Calu3 (cell line): ENCODE measurements at regions not wholly inside any gene's neighbourhood (a gene's known extent, or its start where the extent isn't known, plus 50 kb on each side); places are given as distances from the start of the nearest gene placed in this dataset.

ENCODE experiments used
- BruUV-seq: library from RNA; stranded (reverse); fragments of 400-500 nt; replicated peaks from 2 replicates; lab custom pipeline; 2021; lab: Mats Ljungman, UMichigan
- CTCF ChIA-PET: fragments of 300-600 bp; sonication (Branson Sonifier 250); formaldehyde crosslinking; loops from one replicate; lab custom pipeline; 2022; ENCODE audit warnings: antibody characterized with exemption; lab: Charles Lee
- DNase-seq: peaks from one replicate; pipeline ENCODE4 v3.0.0; 2022
- H3K27ac Mint-ChIP-seq: one replicate; pipeline ENCODE4 v1.8.0; 2022; ENCODE audit warnings: mixed read lengths; ENCODE audit not compliant: unreplicated experiment
- H3K27me3 Mint-ChIP-seq: one replicate; pipeline ENCODE4 v1.8.0; 2022; ENCODE audit warnings: mixed read lengths; ENCODE audit not compliant: unreplicated experiment
- H3K36me3 Mint-ChIP-seq: one replicate; pipeline ENCODE4 v1.8.0; 2022; ENCODE audit warnings: mild to moderate bottlenecking, moderate library complexity, mixed read lengths; ENCODE audit not compliant: insufficient read depth, unreplicated experiment
- H3K4me1 Mint-ChIP-seq: one replicate; pipeline ENCODE4 v1.8.0; 2022; ENCODE audit warnings: mild to moderate bottlenecking, low read depth, mixed read lengths; ENCODE audit not compliant: unreplicated experiment
- H3K4me3 Mint-ChIP-seq: one replicate; pipeline ENCODE4 v1.8.0; 2022; ENCODE audit warnings: mild to moderate bottlenecking, low read depth, moderate library complexity, mixed read lengths; ENCODE audit not compliant: unreplicated experiment
- H3K9me3 Mint-ChIP-seq: one replicate; pipeline ENCODE4 v1.8.0; 2022; ENCODE audit warnings: low read depth, mixed read lengths; ENCODE audit not compliant: unreplicated experiment
- intact Hi-C: fragments of 100-400 bp; cut with micrococcal nuclease; formaldehyde crosslinking; loops from one replicate; pipeline ENCODE4 v1.10.0; 2022; ENCODE audit not compliant: unreplicated experiment
- TF ChIP-seq, protein P1 (sequence below): fragments of 200-600 bp; IDR thresholded peaks from one replicate; pipeline ENCODE4 v1.8.0; 2022; ENCODE audit warnings: antibody characterized with exemption; ENCODE audit not compliant: unreplicated experiment

DNA sequence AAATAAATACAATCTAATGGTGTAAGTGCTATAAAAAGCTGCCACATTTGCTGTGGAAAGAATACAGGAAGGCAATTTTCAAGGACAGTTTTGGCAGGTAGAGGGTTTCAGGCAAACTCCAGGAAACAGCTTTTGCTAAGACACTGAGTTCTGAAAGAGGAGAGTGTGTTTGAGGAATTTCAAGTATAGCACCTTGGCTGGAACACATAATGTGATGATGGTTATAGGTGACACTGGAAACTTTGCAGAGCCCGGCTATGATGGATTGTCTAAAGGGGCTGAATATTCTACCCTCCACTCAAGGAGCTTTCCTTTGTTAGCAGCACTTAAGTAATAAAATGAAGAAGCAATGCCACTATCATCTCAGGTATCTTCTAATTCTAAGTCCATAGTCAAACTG, 209.4 kb upstream of the TGFBR2 start:
- TF ChIP-seq, protein P1, sequence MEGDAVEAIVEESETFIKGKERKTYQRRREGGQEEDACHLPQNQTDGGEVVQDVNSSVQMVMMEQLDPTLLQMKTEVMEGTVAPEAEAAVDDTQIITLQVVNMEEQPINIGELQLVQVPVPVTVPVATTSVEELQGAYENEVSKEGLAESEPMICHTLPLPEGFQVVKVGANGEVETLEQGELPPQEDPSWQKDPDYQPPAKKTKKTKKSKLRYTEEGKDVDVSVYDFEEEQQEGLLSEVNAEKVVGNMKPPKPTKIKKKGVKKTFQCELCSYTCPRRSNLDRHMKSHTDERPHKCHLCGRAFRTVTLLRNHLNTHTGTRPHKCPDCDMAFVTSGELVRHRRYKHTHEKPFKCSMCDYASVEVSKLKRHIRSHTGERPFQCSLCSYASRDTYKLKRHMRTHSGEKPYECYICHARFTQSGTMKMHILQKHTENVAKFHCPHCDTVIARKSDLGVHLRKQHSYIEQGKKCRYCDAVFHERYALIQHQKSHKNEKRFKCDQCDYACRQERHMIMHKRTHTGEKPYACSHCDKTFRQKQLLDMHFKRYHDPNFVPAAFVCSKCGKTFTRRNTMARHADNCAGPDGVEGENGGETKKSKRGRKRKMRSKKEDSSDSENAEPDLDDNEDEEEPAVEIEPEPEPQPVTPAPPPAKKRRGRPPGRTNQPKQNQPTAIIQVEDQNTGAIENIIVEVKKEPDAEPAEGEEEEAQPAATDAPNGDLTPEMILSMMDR: no peak
- Mint-ChIP-seq H3K27ac (no peak overlapping the region), H3K4me3 (no peak overlapping the region), H3K36me3 (no peaks in the 10 kb centered on the region), H3K9me3 (peaks cover 4% of the 10 kb centered on the region), H3K4me1 (peaks cover 8% of the 10 kb centered on the region), H3K27me3 (no peaks in the 10 kb centered on the region)
- DNase-seq: no peak
- no TSS peak for BruUV-seq
- CTCF ChIA-PET: no interaction called here
- intact Hi-C loops: no loop called here

DNA sequence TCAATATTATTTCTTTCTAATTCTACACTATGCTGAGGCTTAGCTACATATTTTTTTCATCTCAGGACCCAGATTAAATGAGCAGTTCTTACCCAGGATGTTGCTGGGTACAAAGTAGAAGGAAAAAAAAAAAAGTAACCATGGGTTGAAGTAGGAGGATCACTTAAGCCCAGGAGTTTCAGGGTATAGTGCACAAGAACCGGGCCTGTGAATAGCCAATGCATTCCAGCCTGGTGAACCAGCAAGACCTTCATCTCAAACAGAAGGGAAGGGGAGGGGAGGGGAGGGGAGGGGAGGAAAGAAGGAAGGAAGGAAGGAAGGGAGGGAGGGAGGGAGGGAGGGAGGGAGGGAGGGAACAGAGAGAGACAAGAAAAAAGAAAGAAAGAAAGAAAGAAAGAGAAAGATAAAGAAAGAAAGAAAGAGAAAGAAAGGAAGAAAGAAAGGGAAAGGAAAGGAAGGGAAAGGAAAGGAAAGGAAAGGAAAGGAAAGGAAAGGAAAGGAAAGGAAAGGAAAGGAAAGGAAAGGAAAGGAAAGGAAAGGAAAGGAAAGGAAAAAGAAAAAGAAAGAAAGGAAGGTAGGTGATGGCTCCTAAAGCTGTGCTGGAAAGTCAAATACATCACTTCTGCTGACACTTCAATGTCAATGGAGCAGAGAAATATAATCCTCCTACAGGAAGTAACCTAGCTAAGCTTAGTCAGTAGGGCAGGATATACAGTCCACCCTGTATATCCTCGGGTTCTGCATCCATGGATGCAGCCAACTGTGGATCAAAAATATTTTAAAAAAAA, 206.8 kb upstream of the TGFBR2 start:
- no peaks in the 10 kb centered on the region for H3K9me3 Mint-ChIP-seq
- H3K27ac Mint-ChIP-seq: no peak overlapping the region
- BruUV-seq: no TSS peak

DNA sequence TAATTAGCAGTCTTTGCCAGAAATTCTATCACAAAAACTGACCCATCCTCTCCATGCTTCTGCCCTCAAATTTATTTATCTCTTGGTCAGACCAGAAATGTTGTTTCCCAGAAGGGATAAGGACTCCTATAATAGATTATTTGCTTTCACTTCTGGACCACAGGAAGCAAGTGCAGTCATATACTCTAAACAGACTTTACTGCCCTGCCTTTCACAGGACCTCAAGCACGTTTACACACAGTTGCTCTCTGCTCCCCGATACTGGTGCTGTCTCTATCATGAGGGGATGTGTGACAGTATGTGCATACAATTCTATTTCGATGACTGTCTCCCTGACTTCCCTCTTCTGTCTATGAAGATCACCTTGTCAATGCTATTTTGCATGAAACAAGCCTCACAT, 205.5 kb upstream of the TGFBR2 start:
- TF ChIP-seq, protein P1: no peak
- H3K27me3 Mint-ChIP-seq: no peaks in the 10 kb centered on the region
- H3K27ac Mint-ChIP-seq: no peak overlapping the region
- H3K36me3 Mint-ChIP-seq: no peaks in the 10 kb centered on the region
- H3K4me3 Mint-ChIP-seq: no peak overlapping the region
- CTCF ChIA-PET: no interaction called here
- intact Hi-C loops: no loop called here
- BruUV-seq: no TSS peak
- peaks cover 8% of the 10 kb centered on the region for H3K4me1 Mint-ChIP-seq
- H3K9me3 Mint-ChIP-seq: no peaks in the 10 kb centered on the region
- no peak for DNase-seq

More for the DNA sequence above, 206.8 kb upstream of the TGFBR2 start:
- DNase-seq: no peak
- Mint-ChIP-seq H3K27me3 (no peaks in the 10 kb centered on the region), H3K4me3 (no peak overlapping the region), H3K36me3 (no peaks in the 10 kb centered on the region), H3K4me1 (peaks cover 8% of the 10 kb centered on the region)
- intact Hi-C loops: no loop called here
- TF ChIP-seq, protein P1: no peak
- CTCF ChIA-PET: no interaction called here

DNA sequence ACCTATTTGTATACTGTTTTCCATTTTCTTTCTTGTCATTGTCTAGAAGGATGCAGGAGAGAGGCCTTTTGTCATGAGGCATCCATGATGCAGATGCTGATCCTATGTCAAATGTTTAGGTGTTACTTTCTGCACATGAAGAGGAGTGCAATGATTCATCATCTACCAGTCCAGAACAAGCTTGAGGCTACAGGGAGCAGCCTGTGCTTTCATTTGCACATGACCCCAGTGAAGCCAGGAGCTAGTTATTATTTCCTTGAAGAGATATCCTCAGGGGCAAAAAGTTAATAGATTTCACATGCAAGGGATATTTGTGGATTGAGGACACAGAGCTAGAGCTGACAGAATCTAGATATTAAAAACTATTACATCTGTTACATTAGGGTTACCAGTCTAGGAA, 204.4 kb upstream of the TGFBR2 start:
- no peak overlapping the region for H3K27ac Mint-ChIP-seq
- TF ChIP-seq, protein P1: no peak
- CTCF ChIA-PET: interaction anchor here (1.2 kb wide), 1 partner anchor 204 kb away, joined by 3 read pairs; the partner anchor contains the start of gene TGFBR2
- no peak overlapping the region for H3K4me3 Mint-ChIP-seq
- H3K4me1 Mint-ChIP-seq: peaks cover 8% of the 10 kb centered on the region
- DNase-seq: no peak
- BruUV-seq: no TSS peak
- intact Hi-C loops: no loop called here
- no peaks in the 10 kb centered on the region for H3K9me3 Mint-ChIP-seq
- H3K27me3 Mint-ChIP-seq: no peaks in the 10 kb centered on the region
- no peaks in the 10 kb centered on the region for H3K36me3 Mint-ChIP-seq
